ENCODE measurements at regions not wholly inside any gene's neighbourhood (a gene's known extent, or its start where the extent isn't known, plus 50 kb on each side); places are given as distances from the start of the nearest gene placed in this dataset.

DNA sequence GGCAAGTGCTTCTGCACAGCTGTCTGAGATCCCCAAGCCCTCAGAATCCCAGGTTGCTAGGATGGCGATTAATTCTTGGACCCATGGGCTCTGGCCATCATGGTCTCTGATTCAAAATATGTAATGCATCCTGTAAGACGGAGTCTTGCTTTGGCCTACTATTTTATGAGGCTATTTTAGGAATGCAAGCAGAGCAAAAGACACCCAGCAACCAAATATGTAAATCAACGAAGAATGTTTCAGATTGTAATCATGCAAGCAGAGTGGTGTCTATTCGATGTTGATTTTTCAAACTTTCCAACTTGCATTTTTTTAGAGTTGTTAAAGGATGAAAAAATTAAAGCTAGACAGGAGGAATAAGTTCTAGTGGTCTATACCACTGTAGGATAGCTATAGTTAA lies 154.8 kb downstream of the COL6A3 start:
- H3K4me3 ChIP-seq (ENCODE audit: low read length): no peak overlapping the region
- DNase-seq (ENCODE audit: low read depth, low spot score): no peak

DNA sequence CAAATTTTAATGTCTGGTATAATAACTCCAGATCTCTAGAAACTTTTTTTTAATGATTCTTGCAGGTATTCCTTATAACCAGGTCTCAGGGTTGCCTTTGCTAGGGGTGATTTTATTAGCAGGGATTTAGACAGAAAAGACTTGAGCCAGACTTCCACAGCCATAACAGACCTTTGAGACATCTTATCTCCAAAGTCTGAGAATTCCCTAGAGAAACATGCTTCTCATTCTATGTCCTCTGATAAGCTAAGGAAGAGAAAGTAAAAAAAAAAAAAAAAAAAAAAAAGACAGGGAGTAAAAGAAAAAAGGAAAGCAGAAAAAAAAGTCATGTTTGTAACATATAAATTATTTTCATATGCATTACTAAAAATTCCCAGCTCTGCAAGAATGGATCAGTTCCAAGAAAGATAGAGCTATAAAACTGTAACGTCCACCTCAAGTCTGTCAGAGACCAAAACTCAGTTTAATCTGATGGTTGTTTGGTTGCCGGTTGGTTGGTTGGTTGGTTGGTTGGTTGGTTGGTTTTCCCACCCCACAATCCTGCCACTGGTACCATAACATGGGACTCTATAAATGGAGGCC lies 153.8 kb downstream of the COL6A3 start:
- no peak for DNase-seq (ENCODE audit: low read depth, low spot score)
- H3K4me3 ChIP-seq (ENCODE audit: low read length): no peak overlapping the region

DNA sequence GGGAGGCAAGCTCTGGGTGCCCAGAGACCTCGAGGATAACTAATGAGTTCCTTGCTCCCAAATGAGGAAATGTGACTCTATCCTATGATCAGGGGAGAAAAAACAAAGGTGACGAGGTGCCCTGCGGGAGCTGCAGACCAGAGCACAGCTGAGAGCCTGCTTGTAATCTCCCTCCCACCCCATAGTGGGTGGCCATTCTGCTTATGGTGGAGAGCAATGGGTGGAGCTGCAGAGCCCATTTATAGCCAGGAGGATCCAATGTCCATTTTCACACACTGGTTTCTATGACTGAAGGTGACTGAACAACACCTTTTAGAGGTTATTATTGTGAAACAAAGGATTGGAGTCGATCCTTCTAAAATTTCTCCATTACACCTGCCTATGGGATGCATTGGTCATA lies 153.3 kb downstream of the COL6A3 start:
- H3K4me3 ChIP-seq (ENCODE audit: low read length): no peak overlapping the region
- DNase-seq (ENCODE audit: low read depth, low spot score): no peak

DNA sequence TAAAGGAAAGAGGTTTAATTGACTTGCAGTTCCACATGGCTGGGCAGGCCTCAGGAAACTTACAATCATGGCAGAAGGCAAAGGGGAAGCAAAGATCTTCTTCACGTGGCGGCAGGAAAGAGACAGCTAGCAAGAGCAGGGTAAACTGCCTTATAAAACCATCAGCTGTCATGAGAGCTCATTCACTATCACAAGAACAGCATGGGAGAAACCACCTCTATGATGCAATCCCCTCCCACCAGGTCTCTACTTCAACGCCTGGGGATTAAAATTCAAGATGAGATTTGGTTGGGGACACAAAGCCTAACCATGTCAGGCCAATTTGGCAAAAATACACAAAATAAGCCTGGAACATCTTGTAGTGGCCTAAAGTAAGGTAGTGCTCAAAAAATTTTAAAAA lies 152.6 kb downstream of the COL6A3 start:
- no peak for DNase-seq (ENCODE audit: low read depth, low spot score)
- no peak overlapping the region for H3K4me3 ChIP-seq (ENCODE audit: low read length)

DNA sequence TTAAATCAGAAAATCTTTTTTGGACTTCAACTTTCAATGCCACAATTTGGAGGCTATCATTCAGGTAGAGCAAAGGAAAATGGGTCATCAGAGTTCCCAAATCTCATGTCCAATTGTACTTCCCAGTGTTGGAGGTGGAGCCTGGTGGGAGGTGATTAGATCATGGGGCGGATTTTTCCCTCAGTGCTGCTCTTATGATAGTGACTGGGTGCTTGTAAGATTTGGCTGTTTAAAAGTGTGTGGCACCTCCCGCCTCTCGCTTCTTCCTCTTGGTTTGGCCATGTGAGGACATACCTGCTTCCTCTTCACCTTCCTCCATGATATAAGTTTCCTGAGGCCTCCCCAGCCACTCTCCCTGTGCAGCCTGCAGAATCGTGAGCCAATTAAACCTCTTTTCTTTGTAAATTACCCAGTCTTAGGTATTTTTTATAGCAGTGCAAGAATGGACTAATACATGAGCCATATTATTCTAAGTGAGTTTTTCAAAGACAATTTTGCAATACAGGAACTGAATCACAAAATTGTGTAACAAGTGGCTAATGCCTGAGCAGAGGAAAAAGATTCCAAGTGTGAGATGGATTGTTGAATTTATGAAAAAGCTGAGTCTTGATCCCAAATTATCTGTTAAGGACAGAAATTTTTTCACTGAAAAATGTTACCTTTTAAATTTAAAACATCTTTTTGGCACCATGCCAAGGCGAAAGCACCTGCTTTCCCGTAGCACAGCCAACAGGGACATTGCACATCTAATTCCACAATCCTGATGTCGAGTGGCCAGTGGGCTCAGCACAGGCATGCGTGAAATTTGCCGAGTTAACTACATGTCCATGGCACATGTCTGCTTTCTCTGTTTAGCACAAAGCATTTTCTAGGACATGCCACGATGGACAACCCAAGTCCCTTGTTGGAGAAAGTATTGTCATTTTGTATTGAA lies 150.9 kb downstream of the COL6A3 start:
- H3K4me3 ChIP-seq (ENCODE audit: low read length): no peak overlapping the region
- DNase-seq (ENCODE audit: low read depth, low spot score): no peak

DNA sequence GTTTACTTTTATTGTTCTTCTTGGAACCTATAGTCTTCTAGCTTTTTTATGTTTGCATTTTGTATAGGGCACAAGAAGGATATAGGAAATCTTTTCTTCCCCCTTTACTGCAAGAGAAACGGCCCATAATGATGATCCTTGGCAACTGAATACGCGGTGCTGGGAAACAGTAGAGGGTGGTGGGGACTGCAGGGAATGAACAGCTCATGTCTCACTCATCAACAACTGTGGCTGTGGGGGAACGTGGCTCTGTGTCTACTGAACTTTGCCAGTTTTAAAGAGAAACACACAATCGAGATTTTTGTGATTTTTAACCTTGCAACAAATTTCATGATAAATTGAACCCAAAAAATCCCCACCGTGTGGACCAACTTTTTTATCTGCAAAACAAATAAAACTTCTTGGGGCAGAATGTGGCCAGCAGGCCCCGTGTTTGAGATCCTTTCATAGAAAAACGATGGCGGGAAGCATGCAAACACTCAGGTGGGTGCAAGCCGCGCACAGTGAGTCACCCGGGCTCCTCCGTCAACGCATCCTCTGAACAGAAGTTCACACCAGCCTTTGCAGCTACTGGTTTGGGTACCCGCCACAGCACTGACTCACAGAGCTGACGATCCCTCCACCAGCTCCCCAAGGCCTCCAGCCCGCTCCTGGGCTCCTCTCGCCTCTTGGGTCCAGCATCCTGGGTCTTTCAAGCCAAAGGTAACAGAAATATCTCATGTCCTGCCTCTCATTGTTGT lies 149.3 kb downstream of the COL6A3 start:
- DNase-seq (ENCODE audit: low read depth, low spot score): no peak

DNA sequence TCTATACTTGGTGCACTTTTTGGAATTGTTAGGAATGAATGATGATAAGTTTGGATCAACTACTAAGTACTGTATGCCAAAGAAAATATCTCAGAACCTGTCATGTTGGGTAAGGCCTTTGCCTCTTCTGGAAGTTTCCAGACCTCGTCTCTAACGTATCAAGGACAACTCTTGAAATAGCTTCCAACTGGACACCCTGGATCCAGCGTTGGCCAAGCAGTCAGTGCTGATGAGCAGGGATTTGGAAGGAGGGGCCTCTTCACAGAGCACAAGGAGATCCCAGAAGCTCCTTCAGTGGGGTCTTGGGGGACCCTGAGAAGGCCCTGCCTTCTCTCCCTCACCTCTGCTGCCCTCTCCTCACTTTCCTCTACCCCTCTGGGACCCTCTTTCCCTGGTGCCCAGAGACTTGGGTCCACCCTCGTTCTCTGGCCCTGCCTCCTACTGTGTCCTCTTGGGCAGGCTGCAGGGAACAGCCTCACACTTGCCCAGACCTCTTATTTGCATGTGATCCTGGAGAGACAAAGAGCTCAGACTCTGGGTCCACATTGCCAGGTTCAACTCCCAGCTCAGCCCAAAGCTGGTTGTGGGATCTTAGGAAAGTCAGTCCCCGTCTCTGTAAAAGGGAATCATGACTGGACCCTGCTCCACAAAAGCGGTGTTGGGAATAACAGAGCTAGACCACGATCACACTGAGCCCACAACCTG lies 145.8 kb downstream of the COL6A3 start:
- no peak for DNase-seq (ENCODE audit: low read depth, low spot score)
- no peak overlapping the region for H3K4me3 ChIP-seq (ENCODE audit: low read length)

More for the DNA sequence above, 149.3 kb downstream of the COL6A3 start:
- no peak overlapping the region for H3K4me3 ChIP-seq (ENCODE audit: low read length)

DNA sequence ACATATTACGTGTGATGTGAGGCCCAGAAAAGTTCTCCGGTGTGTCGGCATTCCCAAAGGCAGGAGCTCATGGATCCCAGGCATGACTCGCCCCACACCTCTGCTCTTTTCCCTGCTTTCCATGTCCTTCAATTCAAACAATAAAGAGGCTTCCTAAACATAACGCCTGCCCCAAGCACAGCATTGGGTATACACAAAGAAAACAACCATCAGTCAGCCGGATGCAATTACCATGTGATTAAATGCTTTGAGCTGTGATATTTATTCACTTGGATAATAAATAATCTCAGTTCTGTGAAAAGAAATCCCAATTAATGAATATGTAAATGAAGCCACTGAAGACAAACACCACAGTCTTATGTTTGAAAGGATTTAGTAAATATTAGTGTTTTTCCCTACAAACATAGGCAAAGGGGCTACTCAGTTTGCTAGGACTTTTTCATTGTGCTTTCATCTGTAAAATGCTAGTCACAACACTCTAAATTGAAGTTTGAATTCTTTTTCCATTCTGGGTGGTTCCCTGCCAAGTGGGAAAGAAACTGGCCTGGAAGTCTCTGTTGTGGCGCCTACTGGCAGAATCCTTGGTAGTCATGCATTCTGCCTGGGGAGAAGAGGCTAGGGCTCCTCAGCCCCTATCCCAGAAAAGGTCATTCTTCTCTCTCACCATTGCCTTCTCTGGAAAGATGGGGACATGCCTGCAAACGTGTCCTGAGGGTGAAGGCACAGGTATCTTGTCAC lies 144.7 kb downstream of the COL6A3 start:
- H3K4me3 ChIP-seq (ENCODE audit: low read length): no peak overlapping the region
- no peak for DNase-seq (ENCODE audit: low read depth, low spot score)

DNA sequence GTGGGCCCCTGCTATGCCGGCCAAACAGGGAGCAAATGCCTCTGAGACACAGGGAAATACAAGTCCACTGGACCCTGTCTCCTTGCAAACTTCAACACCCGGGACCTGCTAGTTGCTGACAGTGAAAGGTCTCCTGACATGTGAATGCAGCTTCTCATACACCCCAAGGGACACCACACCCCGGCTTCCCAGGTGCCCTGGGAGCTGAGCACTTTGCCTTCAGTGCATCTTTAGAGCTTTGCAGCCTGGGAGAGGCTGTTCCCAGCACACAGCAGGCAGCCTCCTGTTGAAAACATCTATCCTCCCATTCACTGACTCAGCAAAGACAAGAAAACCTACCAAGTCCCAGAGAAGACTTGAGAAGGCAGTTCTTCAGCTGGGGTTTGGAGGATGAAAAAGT lies 143.4 kb downstream of the COL6A3 start:
- no peak for DNase-seq (ENCODE audit: low read depth, low spot score)

DNA sequence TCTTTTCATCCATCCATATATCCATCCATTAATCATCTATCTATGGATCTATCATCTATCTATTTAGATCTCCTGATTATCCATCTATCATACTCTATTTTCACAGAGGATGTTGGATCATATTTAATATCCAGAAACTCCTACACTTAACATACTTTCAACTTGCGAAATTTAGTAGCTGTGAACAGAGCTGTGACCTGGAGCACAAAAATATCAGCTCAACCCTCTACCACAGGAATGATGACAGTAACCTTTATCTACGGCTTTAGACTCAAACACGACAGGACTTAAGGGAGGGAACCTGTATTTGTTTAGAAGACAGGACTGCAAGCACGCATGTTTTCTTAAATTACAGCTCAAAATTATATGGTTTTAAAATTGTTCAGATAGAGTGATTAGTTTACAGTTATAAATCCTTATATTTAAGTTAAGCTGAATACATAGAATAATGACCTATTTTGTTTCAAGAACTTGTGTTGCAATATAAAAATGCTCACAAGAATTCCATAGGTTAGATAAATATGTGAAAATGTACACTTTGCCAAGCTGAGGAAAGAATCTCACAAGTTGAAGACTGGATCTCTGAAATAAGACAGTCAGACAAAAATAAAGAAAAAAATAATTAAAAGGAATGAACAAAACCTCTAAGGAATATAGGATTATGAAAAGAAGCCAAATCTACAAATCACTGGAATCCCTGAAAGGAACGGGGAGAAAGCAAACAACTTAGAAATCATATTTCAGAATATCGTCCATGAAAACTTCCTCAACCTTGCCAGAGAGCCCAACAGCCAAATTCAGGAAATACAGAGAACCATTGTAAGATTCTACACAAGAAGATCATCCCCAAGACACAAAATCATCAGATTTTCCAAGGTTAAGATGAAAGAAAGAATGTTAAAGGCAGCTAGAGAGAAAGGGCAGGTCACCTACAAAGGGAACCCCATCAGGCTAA lies 142.0 kb downstream of the COL6A3 start:
- DNase-seq (ENCODE audit: low read depth, low spot score): no peak
- H3K4me3 ChIP-seq (ENCODE audit: low read length): no peak overlapping the region

More for the DNA sequence above, 143.4 kb downstream of the COL6A3 start:
- H3K4me3 ChIP-seq (ENCODE audit: low read length): no peak overlapping the region
